ENCODE measurements at regions not wholly inside any gene's neighbourhood (a gene's known extent, or its start where the extent isn't known, plus 50 kb on each side); places are given as distances from the start of the nearest gene placed in this dataset.

DNA sequence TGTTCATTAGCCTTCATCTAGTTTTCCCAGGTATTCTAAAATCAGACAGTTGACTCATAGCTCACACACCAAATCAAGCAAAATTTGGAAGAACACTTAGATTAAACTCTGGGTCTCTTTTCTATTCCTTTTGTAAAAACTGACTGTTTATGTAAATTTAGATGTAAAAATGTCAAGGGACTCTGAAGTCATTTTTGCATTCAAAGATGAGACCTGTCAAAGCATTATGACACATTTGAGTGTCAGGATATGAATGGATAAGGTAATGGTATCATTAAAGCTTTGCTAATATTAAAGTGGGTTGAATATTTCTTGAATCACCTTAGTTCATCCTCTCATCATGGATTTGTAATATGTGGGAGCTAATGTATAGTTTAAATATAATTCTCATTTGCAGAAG, 348.1 kb upstream of the NRXN1 start:
- no peak for DNase-seq (ENCODE audit: insufficient read length, low spot score)
- FAIRE-seq, result no peak
- TF ChIP-seq POLR2A (IDR thresholded peaks at IDR 0.05; ENCODE audit: low read depth, low read length) (no peak), PAX5 (IDR thresholded peaks at IDR 0.05; ENCODE audit: insufficient read depth, low read length, severe bottlenecking) (no peak), SPI1 (IDR thresholded peaks at IDR 0.05; ENCODE audit: low read depth, low read length) (no peak), POLR2AphosphoS5 (IDR thresholded peaks at IDR 0.05; ENCODE audit: low read depth, low read length) (no peak), TAF1 (IDR thresholded peaks at IDR 0.05; ENCODE audit: low read depth, low read length) (no peak), POU2F2 (IDR thresholded peaks at IDR 0.05; ENCODE audit: low read depth, low read length) (no peak)

DNA sequence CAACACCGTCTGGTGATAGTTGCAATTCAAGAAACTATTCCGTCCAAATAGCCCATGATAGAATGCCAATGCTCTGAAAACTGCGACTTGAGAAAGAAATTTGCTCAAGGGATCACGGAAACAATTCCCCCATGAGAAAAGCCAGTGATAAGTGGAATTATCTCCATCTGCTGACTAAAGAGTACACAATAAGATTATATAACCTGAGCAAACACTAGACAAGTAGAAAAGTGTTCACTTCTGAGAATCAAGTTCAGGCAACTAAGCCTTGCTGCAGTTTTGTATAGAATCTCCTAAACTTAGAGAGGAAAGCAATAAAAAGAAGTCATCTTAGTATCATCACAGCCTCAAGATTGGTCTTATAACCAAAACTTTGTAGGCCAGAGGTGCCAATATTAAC, 336.3 kb upstream of the NRXN1 start:
- no peak for FAIRE-seq
- DNase-seq (ENCODE audit: insufficient read length, low spot score), result no peak
- no peak for TF ChIP-seq PAX5 (IDR thresholded peaks at IDR 0.05; ENCODE audit: insufficient read depth, low read length, severe bottlenecking)
- TF ChIP-seq POLR2AphosphoS5 (IDR thresholded peaks at IDR 0.05; ENCODE audit: low read depth, low read length), result no peak
- TF ChIP-seq TAF1 (IDR thresholded peaks at IDR 0.05; ENCODE audit: low read depth, low read length), result no peak

DNA sequence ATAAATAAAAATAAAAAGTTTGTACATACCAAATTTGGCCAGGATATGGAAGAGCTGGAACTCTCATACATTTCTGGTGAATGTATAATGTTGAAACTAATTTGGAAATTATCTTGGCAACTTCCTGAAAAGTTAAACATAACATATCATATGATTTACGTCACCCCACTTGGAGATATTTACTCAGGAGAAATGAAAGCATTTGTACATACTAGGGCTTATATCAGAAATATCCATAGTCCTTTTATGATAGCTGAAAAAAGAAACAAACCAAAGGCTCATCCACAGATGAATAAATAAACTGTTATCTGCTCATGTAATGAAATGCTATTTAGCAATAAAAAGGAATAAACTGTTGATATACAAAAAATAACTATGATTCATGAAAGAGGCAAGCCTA, 318.2 kb upstream of the NRXN1 start:
- FAIRE-seq, result no peak
- DNase-seq (ENCODE audit: insufficient read length, low spot score), result no peak
- no peak for TF ChIP-seq POLR2AphosphoS5 (IDR thresholded peaks at IDR 0.05; ENCODE audit: low read depth, low read length)
- TF ChIP-seq POU2F2 (IDR thresholded peaks at IDR 0.05; ENCODE audit: low read depth, low read length), result no peak
- TF ChIP-seq POLR2A (IDR thresholded peaks at IDR 0.05; ENCODE audit: low read depth, low read length), result no peak
- no peak for TF ChIP-seq SPI1 (IDR thresholded peaks at IDR 0.05; ENCODE audit: low read depth, low read length)
- TF ChIP-seq TAF1 (IDR thresholded peaks at IDR 0.05; ENCODE audit: low read depth, low read length), result no peak
- TF ChIP-seq PAX5 (IDR thresholded peaks at IDR 0.05; ENCODE audit: insufficient read depth, low read length, severe bottlenecking), result no peak

- TF ChIP-seq PAX5 (IDR thresholded peaks at IDR 0.05; ENCODE audit: insufficient read depth, low read length, severe bottlenecking), result no peak
- no peak for TF ChIP-seq POLR2A (IDR thresholded peaks at IDR 0.05; ENCODE audit: low read depth, low read length)
- no peak for TF ChIP-seq SPI1 (IDR thresholded peaks at IDR 0.05; ENCODE audit: low read depth, low read length)
- TF ChIP-seq POU2F2 (IDR thresholded peaks at IDR 0.05; ENCODE audit: low read depth, low read length), result no peak
- TF ChIP-seq POLR2AphosphoS5 (IDR thresholded peaks at IDR 0.05; ENCODE audit: low read depth, low read length), result no peak
- no peak for TF ChIP-seq TAF1 (IDR thresholded peaks at IDR 0.05; ENCODE audit: low read depth, low read length)
- DNase-seq (ENCODE audit: insufficient read length, low spot score) (no peak), FAIRE-seq (no peak)
Measured at GRCh38 chr2:51344886-51345285, 313.0 kb upstream of the NRXN1 start.

GRCh38 chr2:51335087-51336058, 303.4 kb upstream of the NRXN1 start:
- DNase-seq (ENCODE audit: insufficient read length, low spot score), result no peak
- no peak for FAIRE-seq
- no peak for TF ChIP-seq POLR2A (IDR thresholded peaks at IDR 0.05; ENCODE audit: low read depth, low read length)
- no peak for TF ChIP-seq PAX5 (IDR thresholded peaks at IDR 0.05; ENCODE audit: insufficient read depth, low read length, severe bottlenecking)
- no peak for TF ChIP-seq SPI1 (IDR thresholded peaks at IDR 0.05; ENCODE audit: low read depth, low read length)
- no peak for TF ChIP-seq POLR2AphosphoS5 (IDR thresholded peaks at IDR 0.05; ENCODE audit: low read depth, low read length)
- TF ChIP-seq POU2F2 (IDR thresholded peaks at IDR 0.05; ENCODE audit: low read depth, low read length), result no peak
- TF ChIP-seq TAF1 (IDR thresholded peaks at IDR 0.05; ENCODE audit: low read depth, low read length), result no peak

DNA sequence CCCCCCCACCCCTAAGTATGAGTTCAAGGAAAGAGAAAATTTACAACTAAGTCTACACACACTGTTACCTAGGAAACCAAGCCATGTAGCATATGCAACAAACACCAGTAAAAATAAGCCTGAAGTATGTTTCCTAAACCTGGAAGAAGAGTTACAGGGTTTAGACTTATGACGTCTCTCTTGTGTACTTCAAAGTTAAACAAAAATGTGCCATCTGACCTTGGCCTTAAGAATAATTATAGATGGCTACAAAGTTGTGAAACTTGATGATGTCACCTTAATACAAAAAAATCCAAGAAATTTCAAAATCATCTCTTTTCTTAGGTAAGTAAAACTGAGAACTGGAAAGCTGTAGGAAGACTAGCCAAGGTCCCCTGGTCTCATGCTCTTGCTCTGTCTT, 297.6 kb upstream of the NRXN1 start:
- FAIRE-seq (no peak), DNase-seq (ENCODE audit: insufficient read length, low spot score) (no peak)
- TF ChIP-seq POU2F2 (IDR thresholded peaks at IDR 0.05; ENCODE audit: low read depth, low read length) (no peak), POLR2A (IDR thresholded peaks at IDR 0.05; ENCODE audit: low read depth, low read length) (no peak)

DNA sequence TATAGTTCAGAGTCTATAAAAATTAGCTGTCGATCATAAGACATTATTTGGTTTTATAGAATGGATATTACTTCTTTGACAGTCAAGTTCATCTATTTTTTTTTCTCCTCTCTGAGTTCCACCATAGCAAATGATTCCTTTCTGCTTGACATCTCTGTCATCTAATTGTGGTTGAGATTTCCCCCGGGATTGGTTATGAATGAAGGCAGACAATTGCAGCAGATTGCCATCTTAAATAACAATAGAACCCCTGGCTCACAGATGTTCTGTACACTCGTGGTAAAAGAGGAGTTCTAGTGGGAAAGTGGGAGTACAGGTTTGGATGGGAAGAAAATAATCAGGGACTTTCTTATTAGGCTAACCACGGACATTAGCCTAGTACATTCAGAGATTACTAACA, 292.1 kb upstream of the NRXN1 start:
- FAIRE-seq (no peak), DNase-seq (ENCODE audit: insufficient read length, low spot score) (no peak)
- TF ChIP-seq TAF1 (IDR thresholded peaks at IDR 0.05; ENCODE audit: low read depth, low read length) (no peak), POLR2AphosphoS5 (IDR thresholded peaks at IDR 0.05; ENCODE audit: low read depth, low read length) (no peak), POLR2A (IDR thresholded peaks at IDR 0.05; ENCODE audit: low read depth, low read length) (no peak), SPI1 (IDR thresholded peaks at IDR 0.05; ENCODE audit: low read depth, low read length) (no peak), POU2F2 (IDR thresholded peaks at IDR 0.05; ENCODE audit: low read depth, low read length) (no peak), PAX5 (IDR thresholded peaks at IDR 0.05; ENCODE audit: insufficient read depth, low read length, severe bottlenecking) (no peak)

GRCh38 chr2:51322613-51323012, 290.7 kb upstream of the NRXN1 start:
- DNase-seq (ENCODE audit: insufficient read length, low spot score), result no peak
- FAIRE-seq, result no peak
- no peak for TF ChIP-seq POLR2A (IDR thresholded peaks at IDR 0.05; ENCODE audit: low read depth, low read length)
- TF ChIP-seq PAX5 (IDR thresholded peaks at IDR 0.05; ENCODE audit: insufficient read depth, low read length, severe bottlenecking), result no peak
- TF ChIP-seq SPI1 (IDR thresholded peaks at IDR 0.05; ENCODE audit: low read depth, low read length), result no peak
- TF ChIP-seq POU2F2 (IDR thresholded peaks at IDR 0.05; ENCODE audit: low read depth, low read length), result no peak
- no peak for TF ChIP-seq TAF1 (IDR thresholded peaks at IDR 0.05; ENCODE audit: low read depth, low read length)
- TF ChIP-seq POLR2AphosphoS5 (IDR thresholded peaks at IDR 0.05; ENCODE audit: low read depth, low read length), result no peak

GRCh38 chr2:51304311-51304710, 272.4 kb upstream of the NRXN1 start:
- no peak for TF ChIP-seq POU2F2 (IDR thresholded peaks at IDR 0.05; ENCODE audit: low read depth, low read length)
- no peak for TF ChIP-seq POLR2AphosphoS5 (IDR thresholded peaks at IDR 0.05; ENCODE audit: low read depth, low read length)
- TF ChIP-seq PAX5 (IDR thresholded peaks at IDR 0.05; ENCODE audit: insufficient read depth, low read length, severe bottlenecking), result no peak
- FAIRE-seq, result no peak
- no peak for DNase-seq (ENCODE audit: insufficient read length, low spot score)

GRCh38 chr2:51301381-51301780, 269.4 kb upstream of the NRXN1 start:
- TF ChIP-seq POLR2A (IDR thresholded peaks at IDR 0.05; ENCODE audit: low read depth, low read length), result no peak
- TF ChIP-seq POLR2AphosphoS5 (IDR thresholded peaks at IDR 0.05; ENCODE audit: low read depth, low read length), result no peak
- TF ChIP-seq POU2F2 (IDR thresholded peaks at IDR 0.05; ENCODE audit: low read depth, low read length), result no peak
- no peak for TF ChIP-seq SPI1 (IDR thresholded peaks at IDR 0.05; ENCODE audit: low read depth, low read length)
- no peak for TF ChIP-seq TAF1 (IDR thresholded peaks at IDR 0.05; ENCODE audit: low read depth, low read length)
- no peak for TF ChIP-seq PAX5 (IDR thresholded peaks at IDR 0.05; ENCODE audit: insufficient read depth, low read length, severe bottlenecking)
- no peak for DNase-seq (ENCODE audit: insufficient read length, low spot score)
- no peak for FAIRE-seq

All from GM12891 (cell line).